ENCODE measurements at regions not wholly inside any gene's neighbourhood (a gene's known extent, or its start where the extent isn't known, plus 50 kb on each side); places are given as distances from the start of the nearest gene placed in this dataset.

- H3K36me3 ChIP-seq (replicated peaks; ENCODE audit: insufficient read depth, low read length) = no peaks in the 10 kb centered on the region
- no peak overlapping the region for H3K27ac ChIP-seq (ENCODE audit: low read length)
- no peak overlapping the region for H2AFZ ChIP-seq (ENCODE audit: low read length)
- no peaks in the 10 kb centered on the region for H3K9me3 ChIP-seq (replicated peaks; ENCODE audit: insufficient read depth, low read length)
- H3K4me1 ChIP-seq (ENCODE audit: low read length) = no peaks in the 10 kb centered on the region
- DNase-seq = no peak
- no peaks in the 10 kb centered on the region for H3F3A ChIP-seq (ENCODE audit: insufficient read depth, low read length)
- H3K79me2 ChIP-seq (ENCODE audit: low read length) = no peaks in the 10 kb centered on the region
- no peak overlapping the region for H3K4me3 ChIP-seq (ENCODE audit: low read length)
- H4K20me1 ChIP-seq (ENCODE audit: insufficient read depth, low read length) = no peaks in the 10 kb centered on the region
- no peaks in the 10 kb centered on the region for H3K9me2 ChIP-seq (replicated peaks; ENCODE audit: insufficient read depth, low read length)
- no peak overlapping the region for H3K9ac ChIP-seq (ENCODE audit: low read length)
- TF ChIP-seq CTCF (IDR thresholded peaks at IDR 0.05; ENCODE audit: low read length) (no peak), EZH2phosphoT487 (IDR thresholded peaks at IDR 0.05; ENCODE audit: low read length) (no peak), EZH2 (optimal IDR thresholded peaks at IDR 0.05; ENCODE audit: low read depth, low read length) (no peak)
- H3K4me2 ChIP-seq (ENCODE audit: low read depth, low read length) = no peak overlapping the region
- H3K27me3 ChIP-seq (replicated peaks; ENCODE audit: insufficient read depth, low read length) = no peaks in the 10 kb centered on the region
Measured at GRCh38 chr2:2640818-2641217, 309.7 kb upstream of the MYT1L start.

GRCh38 chr2:2640371-2640770 lies 309.3 kb upstream of the MYT1L start:
- no peak overlapping the region for H2AFZ ChIP-seq (ENCODE audit: low read length)
- H4K20me1 ChIP-seq (ENCODE audit: insufficient read depth, low read length) = no peaks in the 10 kb centered on the region
- H3K9ac ChIP-seq (ENCODE audit: low read length) = no peak overlapping the region
- H3K36me3 ChIP-seq (replicated peaks; ENCODE audit: insufficient read depth, low read length) = no peaks in the 10 kb centered on the region
- no peak overlapping the region for H3K4me2 ChIP-seq (ENCODE audit: low read depth, low read length)
- H3K9me2 ChIP-seq (replicated peaks; ENCODE audit: insufficient read depth, low read length) = no peaks in the 10 kb centered on the region
- H3K27me3 ChIP-seq (replicated peaks; ENCODE audit: insufficient read depth, low read length) = no peaks in the 10 kb centered on the region
- no peaks in the 10 kb centered on the region for H3K4me1 ChIP-seq (ENCODE audit: low read length)
- no peaks in the 10 kb centered on the region for H3K9me3 ChIP-seq (replicated peaks; ENCODE audit: insufficient read depth, low read length)
- TF ChIP-seq EZH2phosphoT487 (IDR thresholded peaks at IDR 0.05; ENCODE audit: low read length) = no peak
- no peak for TF ChIP-seq CTCF (IDR thresholded peaks at IDR 0.05; ENCODE audit: low read length)
- TF ChIP-seq EZH2 (optimal IDR thresholded peaks at IDR 0.05; ENCODE audit: low read depth, low read length) = no peak
- DNase-seq = no peak
- no peak overlapping the region for H3K27ac ChIP-seq (ENCODE audit: low read length)
- no peak overlapping the region for H3K4me3 ChIP-seq (ENCODE audit: low read length)
- no peaks in the 10 kb centered on the region for H3K79me2 ChIP-seq (ENCODE audit: low read length)
- H3F3A ChIP-seq (ENCODE audit: insufficient read depth, low read length) = no peaks in the 10 kb centered on the region

- Histone ChIP-seq H3K9ac (ENCODE audit: low read length) (no peak overlapping the region), H2AFZ (ENCODE audit: low read length) (no peak overlapping the region), H3K4me2 (ENCODE audit: low read depth, low read length) (no peak overlapping the region), H3K27ac (ENCODE audit: low read length) (no peak overlapping the region), H3K4me3 (ENCODE audit: low read length) (no peak overlapping the region), H3K79me2 (ENCODE audit: low read length) (no peaks in the 10 kb centered on the region), H3K27me3 (replicated peaks; ENCODE audit: insufficient read depth, low read length) (no peaks in the 10 kb centered on the region), H3K9me3 (replicated peaks; ENCODE audit: insufficient read depth, low read length) (no peaks in the 10 kb centered on the region), H3K36me3 (replicated peaks; ENCODE audit: insufficient read depth, low read length) (no peaks in the 10 kb centered on the region), H3K9me2 (replicated peaks; ENCODE audit: insufficient read depth, low read length) (no peaks in the 10 kb centered on the region), H3F3A (ENCODE audit: insufficient read depth, low read length) (no peaks in the 10 kb centered on the region), H4K20me1 (ENCODE audit: insufficient read depth, low read length) (no peaks in the 10 kb centered on the region), H3K4me1 (ENCODE audit: low read length) (no peaks in the 10 kb centered on the region)
- no peak for TF ChIP-seq EZH2 (optimal IDR thresholded peaks at IDR 0.05; ENCODE audit: low read depth, low read length)
- TF ChIP-seq EZH2phosphoT487 (IDR thresholded peaks at IDR 0.05; ENCODE audit: low read length) = no peak
- no peak for TF ChIP-seq CTCF (IDR thresholded peaks at IDR 0.05; ENCODE audit: low read length)
- no peak for DNase-seq
Measured at GRCh38 chr2:2639251-2640139, 308.4 kb upstream of the MYT1L start.

All from MM.1S (cell line).